ENCODE measurements at regions not wholly inside any gene's neighbourhood (a gene's known extent, or its start where the extent isn't known, plus 50 kb on each side); places are given as distances from the start of the nearest gene placed in this dataset.

DNA sequence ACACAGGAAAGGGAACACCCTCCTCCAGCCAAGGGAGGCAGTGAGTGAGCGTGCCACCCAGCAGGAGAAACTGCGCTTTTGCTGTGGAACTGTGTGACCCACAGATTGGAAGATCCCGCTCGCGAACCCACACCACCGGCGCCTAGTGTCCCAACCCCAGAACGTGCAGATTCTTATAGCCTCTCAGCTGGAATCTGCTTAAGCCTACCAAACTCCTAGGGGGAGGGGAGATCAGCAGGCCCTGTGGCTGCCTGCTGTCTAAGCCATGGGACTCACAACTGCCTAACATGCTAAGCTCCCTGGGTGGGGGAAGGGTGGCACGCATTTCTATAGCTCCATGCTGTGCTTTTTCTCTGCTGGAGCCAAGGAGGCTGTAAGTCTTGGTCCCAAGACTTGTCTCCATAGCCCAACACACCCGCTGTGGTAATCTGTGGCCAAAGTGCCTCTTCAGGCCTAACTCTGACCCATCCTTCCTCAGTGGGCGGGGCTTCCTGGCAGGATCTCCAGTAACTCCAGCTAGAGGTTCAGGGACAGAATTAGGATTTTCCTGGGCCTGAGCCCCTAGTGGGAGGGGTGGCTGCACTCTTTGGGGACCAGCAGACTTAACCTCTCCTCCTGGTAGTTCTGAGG is 485.0 kb downstream of the TAF11L14 start:
- DNase-seq = no peak

- DNase-seq = no peak
These were observed 507.0 kb downstream of the TAF11L14 start for GRCh38 chr5:18141222-18141621.

DNA sequence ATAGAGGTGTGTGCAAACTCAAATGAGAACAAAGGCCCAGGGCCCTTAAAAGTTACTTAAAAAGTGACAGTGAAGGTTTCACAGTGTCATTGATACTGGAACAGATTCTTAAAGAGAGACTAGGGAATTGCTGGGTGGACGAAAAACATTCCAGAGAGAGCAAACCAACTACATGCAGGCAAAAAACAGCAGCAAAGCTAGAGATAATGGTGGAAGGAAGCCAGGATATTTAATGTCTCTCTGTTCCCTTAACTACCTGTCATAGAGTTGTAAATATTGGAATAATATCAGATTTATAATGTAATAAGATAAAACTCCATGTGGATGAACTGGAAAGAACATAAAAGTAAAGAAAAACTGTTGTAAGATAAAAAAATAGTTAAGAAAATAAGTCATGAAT is 508.6 kb downstream of the TAF11L14 start:
- no peak for DNase-seq

DNA sequence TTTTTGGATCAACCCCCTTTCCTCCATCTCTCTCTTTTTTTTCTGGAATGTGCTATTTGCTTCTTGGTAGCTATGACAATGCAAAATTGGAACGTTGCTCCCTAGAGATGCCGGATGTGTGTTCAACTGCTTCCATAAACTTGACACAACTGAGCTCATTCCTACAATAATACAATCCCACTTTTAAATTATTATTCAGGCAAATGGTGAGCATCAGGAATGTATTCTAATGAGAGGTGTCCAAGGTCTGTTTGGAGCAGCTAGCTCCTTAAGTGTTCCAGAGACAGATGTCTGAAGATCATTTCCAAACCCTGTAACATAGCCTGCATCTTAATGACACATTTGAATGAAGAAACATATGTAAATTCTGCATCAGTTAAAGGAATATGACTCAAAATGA is 518.4 kb downstream of the TAF11L14 start:
- no peak for DNase-seq

- no peak for DNase-seq
These were observed 523.9 kb downstream of the TAF11L14 start for GRCh38 chr5:18158166-18158565.

- no peak for DNase-seq
These were observed 525.1 kb downstream of the TAF11L14 start for GRCh38 chr5:18159331-18159730.

GRCh38 chr5:18171684-18172083 is 537.4 kb downstream of the TAF11L14 start:
- DNase-seq = no peak

DNA sequence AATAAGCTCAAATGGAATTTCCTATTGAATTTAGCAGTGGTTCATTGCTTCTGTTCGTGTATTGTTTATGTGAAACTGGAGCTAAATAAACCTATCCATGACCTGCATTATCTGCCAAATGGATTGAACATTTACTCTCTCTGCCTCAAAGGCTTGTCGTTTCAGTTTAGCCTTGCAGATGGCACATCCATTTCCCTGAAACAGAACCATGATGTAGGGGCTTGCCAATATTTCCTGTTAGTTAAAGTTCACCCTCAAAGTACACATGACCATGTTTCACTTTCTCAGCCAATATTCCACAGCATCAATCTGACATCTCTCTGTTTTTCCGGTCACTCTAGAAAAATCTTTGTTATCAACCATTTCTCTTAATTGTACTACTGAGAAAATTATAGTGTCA is 545.3 kb downstream of the TAF11L14 start:
- DNase-seq = no peak

- no peak for DNase-seq
These were observed 547.3 kb downstream of the TAF11L14 start for GRCh38 chr5:18181575-18181974.

GRCh38 chr5:18195910-18196309 is 561.6 kb downstream of the TAF11L14 start:
- DNase-seq = no peak

- DNase-seq = no peak
These were observed 563.5 kb downstream of the TAF11L14 start for GRCh38 chr5:18197734-18198133.

GRCh38 chr5:18202164-18202563 is 567.9 kb downstream of the TAF11L14 start:
- DNase-seq = no peak

DNA sequence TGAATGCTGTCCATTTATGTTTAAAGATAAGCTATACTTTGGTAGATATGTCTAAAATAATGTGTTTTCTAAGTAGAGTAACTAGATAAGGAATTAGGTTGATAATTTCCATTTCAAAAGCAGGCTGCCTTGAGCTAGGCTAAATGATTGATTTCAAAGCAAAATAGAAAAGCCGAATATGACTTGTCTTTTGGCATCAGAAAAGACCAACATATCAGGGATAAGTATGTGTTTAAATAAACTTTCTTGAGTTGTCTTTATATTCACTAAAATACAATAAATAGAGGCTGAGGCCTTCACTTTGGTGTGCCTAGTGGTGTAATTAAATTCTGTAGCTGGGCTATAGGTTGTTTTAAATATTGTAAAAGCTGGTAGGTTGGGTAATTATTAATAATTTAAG is 569.0 kb downstream of the TAF11L14 start:
- DNase-seq = no peak

GRCh38 chr5:18213666-18214065 is 579.4 kb downstream of the TAF11L14 start:
- DNase-seq = no peak

DNA sequence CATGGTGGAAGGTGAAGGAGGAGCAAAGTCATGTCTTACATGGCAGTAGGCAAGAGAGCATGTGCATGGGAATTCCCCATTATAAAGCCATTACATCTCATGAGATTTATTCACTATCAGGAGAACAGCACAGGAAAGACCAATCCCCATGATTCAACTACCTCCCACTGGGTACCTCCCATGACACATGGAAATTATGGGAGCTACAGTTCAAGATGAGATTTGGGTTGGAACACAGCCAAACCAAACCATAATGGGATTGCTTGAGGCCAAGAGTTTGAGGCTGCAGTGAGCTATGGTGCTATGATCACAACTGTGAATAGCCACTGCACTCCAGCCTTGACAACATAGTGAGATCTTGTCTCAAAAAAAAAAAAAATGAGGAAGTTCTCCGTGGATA is 581.8 kb downstream of the TAF11L14 start:
- no peak for DNase-seq

DNA sequence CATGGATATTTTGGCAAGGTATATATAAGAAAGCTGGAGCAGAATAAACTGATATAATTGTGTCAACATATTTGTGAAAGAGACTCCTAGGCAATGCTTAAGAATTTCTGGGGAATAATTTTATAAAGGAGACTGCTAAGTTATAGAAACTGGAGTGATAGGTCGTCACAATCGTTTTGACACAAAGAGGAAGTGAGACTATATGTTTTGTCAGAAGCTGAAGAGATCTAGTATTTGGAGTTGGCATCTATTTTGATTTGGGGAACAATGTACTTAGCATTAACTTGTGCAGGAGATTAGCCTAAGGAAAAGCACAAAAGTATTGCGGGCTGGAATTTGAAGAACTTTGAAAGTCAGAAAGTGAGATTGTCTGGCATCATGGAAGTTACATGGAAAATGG is 582.5 kb downstream of the TAF11L14 start:
- no peak for DNase-seq

DNA sequence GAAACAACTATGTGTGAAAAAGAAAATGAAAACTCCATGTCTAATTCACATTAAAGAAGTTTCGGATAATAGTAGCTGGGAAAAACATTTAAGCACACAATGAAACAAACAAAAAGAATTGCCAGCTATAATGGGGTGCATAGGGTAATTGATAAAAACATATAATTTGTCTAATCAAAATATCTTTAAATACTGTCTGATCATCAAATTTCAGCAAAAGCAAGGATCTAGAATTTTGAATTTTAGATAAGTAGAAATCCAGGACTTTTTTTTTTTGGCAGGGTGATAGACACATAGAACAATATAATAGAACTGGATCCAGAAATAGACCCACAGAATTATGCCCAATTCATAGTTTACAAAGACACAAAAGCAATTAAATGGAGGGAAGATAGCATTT is 585.0 kb downstream of the TAF11L14 start:
- DNase-seq = no peak

DNA sequence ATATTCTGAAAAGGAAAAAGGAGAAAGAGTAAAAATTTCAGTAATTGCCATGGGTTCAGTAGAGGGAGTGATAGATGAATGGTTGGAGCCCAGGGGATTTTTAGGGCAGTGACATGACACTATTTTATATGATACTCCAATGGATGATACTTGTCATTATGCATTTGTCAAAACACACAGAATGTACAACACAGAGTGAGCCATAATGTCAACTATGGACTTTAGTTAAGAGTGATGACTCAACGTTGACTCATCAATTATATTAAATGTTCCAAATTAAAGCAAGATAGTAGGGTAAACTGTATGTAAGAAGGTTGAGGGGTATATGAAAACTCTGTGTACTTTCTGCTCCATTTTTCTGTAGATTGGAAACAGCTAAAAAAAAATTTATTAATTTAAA is 586.4 kb downstream of the TAF11L14 start:
- no peak for DNase-seq

DNA sequence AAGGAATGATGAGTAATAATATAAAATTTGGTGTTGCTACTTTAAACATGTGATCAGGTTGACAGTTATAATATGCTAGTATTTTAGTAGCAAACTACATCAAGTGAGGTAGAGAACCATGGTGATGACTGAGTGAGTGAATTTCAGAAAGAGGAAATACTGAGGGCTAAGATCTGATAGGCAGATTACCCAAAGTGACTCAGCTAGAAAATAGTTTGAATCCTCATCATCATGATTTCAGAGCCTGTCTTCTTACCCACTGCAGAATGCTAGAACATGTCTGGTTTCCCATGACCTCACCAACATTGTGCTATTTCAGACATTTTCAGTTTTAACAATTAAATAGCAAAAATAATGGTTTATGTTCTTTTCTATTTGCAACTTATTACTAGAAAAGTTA is 602.1 kb downstream of the TAF11L14 start:
- peak; percentile 35 for DNase-seq

DNA sequence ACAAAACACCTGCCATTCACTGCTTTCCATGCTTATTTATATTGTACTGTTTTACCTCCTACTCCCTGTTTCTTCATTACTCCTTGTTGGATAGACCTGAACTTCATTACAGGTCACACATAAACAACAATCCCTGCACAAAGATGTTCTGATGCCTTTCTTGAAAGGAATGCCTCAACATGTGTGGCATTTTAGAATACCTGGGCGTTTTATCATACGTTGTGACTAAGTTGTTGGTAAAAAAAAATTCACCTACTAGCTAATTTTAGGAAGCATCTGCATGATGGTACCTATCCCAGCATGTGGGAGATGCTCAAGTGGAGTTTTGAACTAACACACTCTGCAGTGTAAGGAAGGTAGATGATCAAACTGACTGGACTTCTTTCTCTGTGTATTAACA is 604.1 kb downstream of the TAF11L14 start:
- no peak for DNase-seq

- no peak for DNase-seq
These were observed 606.7 kb downstream of the TAF11L14 start for GRCh38 chr5:18240971-18241370.

GRCh38 chr5:18243846-18244245 is 609.6 kb downstream of the TAF11L14 start:
- no peak for DNase-seq

DNA sequence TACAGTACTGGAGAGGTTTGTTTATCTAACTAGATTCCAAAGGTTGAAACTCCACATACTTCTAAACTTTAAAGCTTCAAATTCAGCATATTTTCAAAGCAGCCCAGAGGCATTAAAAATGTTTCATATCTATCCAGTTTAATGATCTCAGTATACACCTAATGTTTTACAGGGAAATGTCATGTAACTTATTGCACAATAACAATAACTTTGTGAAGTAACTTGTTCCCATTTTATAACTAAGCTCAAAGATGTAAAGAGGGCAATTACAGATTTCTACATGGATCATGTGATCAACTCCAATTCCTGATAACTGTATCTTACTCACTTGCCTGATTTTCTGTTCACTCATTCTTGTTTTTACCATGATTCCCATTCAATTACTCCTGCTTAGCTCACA is 610.0 kb downstream of the TAF11L14 start:
- no peak for DNase-seq

DNA sequence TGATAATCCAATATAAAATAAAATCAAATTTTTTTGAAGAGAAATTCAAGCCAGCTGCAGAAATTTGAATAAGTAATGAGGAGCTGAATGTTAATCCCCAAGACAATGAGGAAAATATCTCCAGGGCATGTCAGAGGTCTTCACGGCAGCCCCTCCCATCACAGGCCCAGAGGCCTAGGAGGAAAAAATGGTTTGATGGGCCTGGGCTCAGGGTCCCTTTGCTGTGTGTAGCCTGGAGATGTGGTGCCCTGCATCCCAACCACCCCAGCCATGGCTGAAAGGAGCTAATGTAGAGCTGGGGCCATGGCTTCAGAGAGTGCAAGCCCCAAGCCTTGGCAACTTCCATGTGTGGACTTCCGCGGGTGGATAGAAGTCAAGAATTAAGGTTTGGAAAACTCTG is 618.3 kb downstream of the TAF11L14 start:
- DNase-seq = no peak

DNA sequence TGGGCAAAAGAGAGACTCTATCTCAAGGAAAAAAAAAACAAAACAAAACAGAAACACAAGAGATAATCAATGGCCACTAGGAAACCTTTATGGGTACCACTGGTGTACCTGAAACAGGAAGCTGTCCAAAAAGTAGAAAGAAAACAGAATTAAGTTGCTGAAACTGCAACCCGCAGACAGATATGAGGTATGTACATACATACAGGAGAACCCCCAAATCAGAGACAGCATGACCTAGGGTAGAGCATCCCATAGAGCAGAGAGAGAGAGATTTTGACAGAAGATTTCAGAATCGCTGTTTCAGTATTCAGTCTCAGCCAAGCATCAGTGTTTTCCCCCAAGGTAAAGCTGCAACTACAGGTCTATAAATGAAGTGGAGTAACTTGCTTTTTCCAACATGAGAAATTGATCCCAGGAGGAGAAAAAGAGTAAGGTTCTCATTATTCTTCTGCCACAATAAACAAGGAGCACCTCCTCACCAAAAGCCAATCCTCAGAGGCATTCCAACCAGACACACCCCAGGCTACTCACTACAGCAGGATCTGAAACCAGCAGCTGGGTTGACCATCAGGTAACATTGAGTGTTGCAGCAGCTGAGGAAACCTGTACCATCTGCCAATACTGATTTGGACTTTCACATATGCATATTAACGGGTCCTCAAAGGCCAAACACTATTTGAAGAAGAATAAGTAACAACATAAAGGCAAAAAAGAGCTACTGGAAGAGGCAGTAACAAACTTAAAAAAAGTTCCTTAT is 630.0 kb downstream of the TAF11L14 start:
- DNase-seq = no peak

Measured in hematopoietic multipotent progenitor cell treated with erythropoietin and hydrocortisone succinate and interleukin-3 and kit ligand, for 6 days (in vitro differentiated cells).